NCI-H510A (cell line): ENCODE measurements at regions not wholly inside any gene's neighbourhood (a gene's known extent, or its start where the extent isn't known, plus 50 kb on each side); places are given as distances from the start of the nearest gene placed in this dataset.

Source experiments
- DNase-seq: peaks from one replicate; lab custom pipeline; 2025; lab: John Stamatoyannopoulos, UW

GRCh38 chr22:45094825-45095224 lies 68.9 kb upstream of the NUP50 start:
- no peak for DNase-seq

DNA sequence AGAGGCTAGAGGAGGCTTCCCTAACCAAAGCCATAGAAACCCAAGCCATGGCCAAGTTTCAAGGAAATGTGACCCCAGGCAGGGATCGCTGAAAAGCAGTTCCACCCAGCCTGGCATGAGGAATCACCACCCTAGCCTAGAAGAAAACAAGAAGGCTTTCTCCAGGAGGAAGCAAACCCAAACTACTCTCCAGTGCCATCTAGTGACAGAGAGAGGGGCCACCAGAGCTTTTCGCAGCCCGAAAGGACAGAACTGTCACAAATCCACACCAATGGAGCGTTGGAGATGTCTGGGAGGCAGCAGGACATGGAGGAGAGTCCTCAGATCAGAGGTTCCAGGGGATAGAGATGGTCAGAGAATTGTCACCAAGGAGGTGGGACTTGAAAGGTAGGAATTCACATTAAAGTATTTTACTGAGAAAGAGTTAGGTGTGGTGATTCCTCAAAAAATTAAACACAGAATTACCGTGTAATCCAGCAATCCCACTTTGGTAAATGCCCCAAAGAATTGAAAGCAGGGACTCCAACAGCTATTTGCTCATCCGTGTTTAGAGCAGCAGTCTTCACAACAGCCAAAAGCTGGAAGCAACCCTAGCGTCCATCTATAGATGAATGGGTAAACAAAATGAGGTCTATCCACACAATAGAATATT lies 67.3 kb upstream of the NUP50 start:
- no peak for DNase-seq

DNA sequence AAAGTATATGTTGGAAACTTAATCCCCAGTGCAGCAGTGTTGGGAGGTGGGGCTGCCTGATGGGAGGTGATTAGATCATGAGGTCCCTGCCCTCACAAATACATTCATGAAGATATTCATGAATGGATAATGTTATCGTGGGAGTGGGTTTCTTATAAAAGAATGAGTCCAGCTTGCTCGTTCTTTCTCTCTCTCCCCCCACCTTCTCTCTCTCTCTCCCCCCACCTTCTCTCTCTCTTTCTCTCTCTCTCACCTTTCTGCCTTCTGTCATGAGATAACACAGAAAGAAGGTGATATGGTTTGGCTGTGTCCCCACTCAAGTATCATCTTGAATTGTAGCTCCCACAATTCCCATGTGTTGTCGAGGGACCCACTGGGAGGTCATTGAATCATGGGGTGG lies 66.7 kb upstream of the NUP50 start:
- DNase-seq = no peak

- DNase-seq = no peak
Observed at GRCh38 chr22:45098056-45098455, 65.7 kb upstream of the NUP50 start.

GRCh38 chr22:45099961-45100360 lies 63.8 kb upstream of the NUP50 start:
- DNase-seq = no peak

- peak; percentile 39 for DNase-seq
Observed at GRCh38 chr22:45101515-45102227, 62.1 kb upstream of the NUP50 start.

- DNase-seq = no peak
Observed at GRCh38 chr22:45102896-45103420, 60.8 kb upstream of the NUP50 start.

GRCh38 chr22:45103756-45104155 lies 60.0 kb upstream of the NUP50 start:
- DNase-seq = no peak

DNA sequence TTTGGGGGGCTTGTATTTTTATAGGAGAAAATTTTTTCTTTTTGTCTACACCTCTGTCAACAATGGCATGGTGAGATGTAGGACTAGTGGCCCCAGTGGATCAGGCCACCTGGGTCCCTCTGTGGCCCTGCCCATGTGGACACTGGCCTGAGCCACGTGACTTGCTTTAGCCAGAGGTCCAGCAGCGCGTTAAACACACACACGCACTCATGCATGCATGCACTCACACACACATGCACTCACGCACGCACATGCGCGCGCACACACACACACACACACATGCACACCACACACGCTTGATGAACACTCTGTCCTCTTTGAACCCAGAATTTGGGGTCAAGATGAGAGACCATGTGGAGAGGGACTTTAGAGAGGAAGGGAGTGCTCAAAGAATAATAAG lies 59.4 kb upstream of the NUP50 start:
- no peak for DNase-seq

- DNase-seq = peak; percentile 43
Observed at GRCh38 chr22:45105281-45105702, 58.4 kb upstream of the NUP50 start.

- DNase-seq = no peak
Observed at GRCh38 chr22:45107671-45108070, 56.1 kb upstream of the NUP50 start.

GRCh38 chr22:45112136-45112879 lies 51.4 kb upstream of the NUP50 start:
- DNase-seq = no peak
